HepG2 (cell line): ENCODE measurements at regions not wholly inside any gene's neighbourhood (a gene's known extent, or its start where the extent isn't known, plus 50 kb on each side); places are given as distances from the start of the nearest gene placed in this dataset.

Experiments used
- ATAC-seq: fragments of 200-7000 bp; cut with Tn5 transposase; 3 replicates; pipeline ENCODE4 v1.9.1; 2020; ENCODE audit warnings: mild to moderate bottlenecking, moderate library complexity
- BruUV-seq: library from RNA; stranded (reverse); fragments of 400-500 nt; replicated peaks from 2 replicates; lab custom pipeline; 2021; lab: Mats Ljungman, UMichigan
- CTCF ChIA-PET: fragments of 300-600 bp; formaldehyde crosslinking; extraction: SDS; loops from one replicate; lab custom pipeline; 2021; ENCODE audit warnings: low total read pairs, inconsistent platforms, low intra/inter-chr PET ratio; lab: Yijun Ruan, JAX
- POLR2A ChIA-PET: fragments of 350-600 bp; sonication (Branson Sonifier 250); formaldehyde crosslinking; loops from one replicate; lab custom pipeline; 2020; ENCODE audit warnings: antibody characterized with exemption, inconsistent platforms; lab: Yijun Ruan, JAX
- DNase-seq: peaks from one replicate; pipeline ENCODE4 v3.0.0-alpha.2; 2015; ENCODE audit warnings: low spot score
- FAIRE-seq: peaks from 3 replicates; lab custom pipeline; 2011; peaks lifted over from hg19 to GRCh38; lab: Jason Lieb, UNC
- H2AFZ ChIP-seq: one replicate; pipeline ENCODE4 v1.6.1; 2011; ENCODE audit warnings: low read length, inconsistent platforms
- H3K27ac ChIP-seq: fragments of 300-600 bp; 3 replicates; pipeline ENCODE4 v1.8.0; 2011; ENCODE audit warnings: mixed run types, mild to moderate bottlenecking, mixed read lengths, low read length, inconsistent platforms; ENCODE audit not compliant: insufficient read depth; ENCODE audit errors: extremely low read length
- H3K27me3 ChIP-seq, 2 experiments: fragments of 200-600 bp in 1 of 2; 2 replicates in 1 of 2; 3 replicates in 1 of 2; pipeline versions ENCODE4 v1.6.0 to v1.8.0; 2011; ENCODE audit warnings: low read length in 2 of 2, mild to moderate bottlenecking in 2 of 2, moderate library complexity in 2 of 2, inconsistent platforms in 1 of 2; ENCODE audit not compliant: insufficient read depth in 2 of 2, control insufficient read depth in 1 of 2
- H3K36me3 ChIP-seq, 2 experiments: fragments of 200-600 bp in 1 of 2; replicated peaks in 1 of 2; 2 replicates in 1 of 2; 3 replicates in 1 of 2; pipeline versions ENCODE4 v1.5.1 to v1.8.0; 2011; ENCODE audit warnings: low read length in 2 of 2, inconsistent platforms in 1 of 2; ENCODE audit not compliant: insufficient read depth in 2 of 2, control insufficient read depth in 1 of 2
- H3K4me1 ChIP-seq: 2 replicates; pipeline ENCODE4 v1.5.1; 2012; ENCODE audit warnings: low read length, inconsistent platforms; ENCODE audit not compliant: insufficient read depth
- H3K4me2 ChIP-seq: 2 replicates; pipeline ENCODE4 v1.6.0; 2011; ENCODE audit warnings: low read depth, low read length, inconsistent platforms
- H3K4me3 ChIP-seq, 3 experiments: fragments of 200-600 bp in 1 of 3; sonication (generic), shearing (Covaris generic) in 1 of 3; replicated peaks in 1 of 3; 2 replicates each; pipeline ENCODE4 v1.5.1; 2011 to 2016; ENCODE audit warnings: low read length in 3 of 3, inconsistent platforms in 2 of 3, low read depth in 2 of 3, mild to moderate bottlenecking in 2 of 3, control low read depth in 1 of 3, mixed read lengths in 1 of 3; ENCODE audit not compliant: insufficient read depth in 1 of 3
- H3K79me2 ChIP-seq: one replicate; pipeline ENCODE4 v1.6.1; 2011; ENCODE audit warnings: low read length, inconsistent platforms; ENCODE audit not compliant: insufficient read depth
- H3K9ac ChIP-seq: 2 replicates; pipeline ENCODE4 v1.6.0; 2011; ENCODE audit warnings: mild to moderate bottlenecking, low read depth, low read length, inconsistent platforms; ENCODE audit not compliant: insufficient read depth
- H3K9me3 ChIP-seq: 2 replicates; pipeline ENCODE4 v1.5.1; 2012; ENCODE audit warnings: mild to moderate bottlenecking, low read length
- H4K20me1 ChIP-seq: 2 replicates; pipeline ENCODE4 v1.6.0; 2011; ENCODE audit warnings: inconsistent platforms, mild to moderate bottlenecking, low read length, moderate library complexity; ENCODE audit not compliant: insufficient read depth
- CEBPB ChIP-seq: IDR thresholded peaks from 2 replicates; pipeline ENCODE4 v1.6.1; 2011; ENCODE audit warnings: low read depth, low read length, improper control_type of control experiment, borderline replicate concordance
- MED8 ChIP-seq: sonication (generic); formaldehyde crosslinking; IDR thresholded peaks from 2 replicates; pipeline ENCODE4 v1.8.1; 2023; ENCODE audit warnings: mild to moderate bottlenecking, missing genetic modification reagents; ENCODE audit not compliant: insufficient replicate concordance
- ZNF251 ChIP-seq: sonication (generic); formaldehyde crosslinking; IDR thresholded peaks from 2 replicates; pipeline ENCODE4 v1.9.0; 2021; ENCODE audit warnings: mild to moderate bottlenecking, missing genetic modification reagents
- ZNF326 ChIP-seq: sonication (generic); formaldehyde crosslinking; IDR thresholded peaks from 2 replicates; pipeline ENCODE4 v1.4.0; 2020; ENCODE audit warnings: missing genetic modification reagents, borderline replicate concordance
- ZNF609 ChIP-seq: sonication (generic); formaldehyde crosslinking; IDR thresholded peaks from 2 replicates; pipeline ENCODE4 v1.4.0; 2020; ENCODE audit warnings: mild to moderate bottlenecking, missing genetic modification reagents, borderline replicate concordance
- ZNF652 ChIP-seq: IDR thresholded peaks from 2 replicates; pipeline ENCODE4 v1.6.1; 2016; ENCODE audit warnings: low read depth, borderline replicate concordance
- ZNF749 ChIP-seq: sonication (generic); formaldehyde crosslinking; IDR thresholded peaks from 2 replicates; pipeline ENCODE4 v1.8.0; 2022; ENCODE audit warnings: mild to moderate bottlenecking, missing genetic modification reagents, moderate library complexity, borderline replicate concordance
- ZNF75D ChIP-seq: sonication (generic); formaldehyde crosslinking; IDR thresholded peaks from 2 replicates; pipeline ENCODE4 v1.8.1; 2023; ENCODE audit warnings: missing genetic modification reagents, mild to moderate bottlenecking, borderline replicate concordance
- ZNF782 ChIP-seq: sonication (generic); formaldehyde crosslinking; IDR thresholded peaks from 2 replicates; pipeline ENCODE4 v1.4.0; 2020; ENCODE audit warnings: missing genetic modification reagents, mild to moderate bottlenecking, borderline replicate concordance
- WGBS: methylation state at CpG from one replicate; pipeline ENCODE4 v1.1.6; 2017; ENCODE audit warnings: low lambda C conversion rate; 5-methylcytosine and 5-hydroxymethylcytosine counted together
- in situ Hi-C: cut with HindIII; loops from 2 replicates; pipeline ENCODE4 v1.10.0; 2017; ENCODE audit warnings: low pct_unique_long_range_greater_than_20kb; ENCODE audit not compliant: extremely low pct_ligation_motif_present
- intact Hi-C: fragments of 100-400 bp; cut with micrococcal nuclease; formaldehyde crosslinking; loops from one replicate; pipeline ENCODE4 v1.10.0; 2022; ENCODE audit not compliant: unreplicated experiment

GRCh38 chr5:106093134-106093533 lies 1577.6 kb downstream of the EFNA5 start:
- Histone ChIP-seq H3K36me3 (no peaks in the 10 kb centered on the region), H4K20me1 (no peaks in the 10 kb centered on the region), H3K4me1 (no peaks in the 10 kb centered on the region), H3K9ac (no peak overlapping the region), H3K9me3 (no peaks in the 10 kb centered on the region), H3K27me3 (no peaks in the 10 kb centered on the region), H3K27ac (no peak overlapping the region), H3K4me3 (no peak overlapping the region), H3K4me2 (no peak overlapping the region), H2AFZ (no peak overlapping the region), H3K79me2 (no peaks in the 10 kb centered on the region)
- ATAC-seq: no peak
- BruUV-seq: no TSS peak
- TF ChIP-seq ZNF75D (CRISPR knock-in tag) (no peak), ZNF609 (CRISPR knock-in tag) (no peak), ZNF251 (CRISPR knock-in tag) (no peak), ZNF326 (CRISPR knock-in tag) (no peak), ZNF782 (CRISPR knock-in tag) (no peak), ZNF749 (CRISPR knock-in tag) (no peak), ZNF652 (CRISPR knock-in tag) (no peak), MED8 (CRISPR knock-in tag) (no peak), CEBPB (no peak)
- 0% methylated on average over 1 of the region's 1 CpG for WGBS
- ChIA-PET CTCF (no interaction called here), POLR2A (no interaction called here)
- in situ Hi-C loops: no loop called here
- intact Hi-C loops: no loop called here
- no peak for DNase-seq
- FAIRE-seq: no peak
